HG03432 (cell line): ENCODE measurements at regions not wholly inside any gene's neighbourhood (a gene's known extent, or its start where the extent isn't known, plus 50 kb on each side); places are given as distances from the start of the nearest gene placed in this dataset.

Experiments used
- ATAC-seq: cut with Tn5 transposase; IDR thresholded peaks from one replicate; pipeline ENCODE4 v1.9.1; 2021; ENCODE audit warnings: mild to moderate bottlenecking, moderate library complexity; ENCODE audit not compliant: unreplicated experiment

GRCh38 chr2:62596061-62596921 is 90.3 kb upstream of the TMEM17 start:
- no peak for ATAC-seq

- no peak for ATAC-seq
Observed at GRCh38 chr2:62595474-62595873, 89.5 kb upstream of the TMEM17 start.

DNA sequence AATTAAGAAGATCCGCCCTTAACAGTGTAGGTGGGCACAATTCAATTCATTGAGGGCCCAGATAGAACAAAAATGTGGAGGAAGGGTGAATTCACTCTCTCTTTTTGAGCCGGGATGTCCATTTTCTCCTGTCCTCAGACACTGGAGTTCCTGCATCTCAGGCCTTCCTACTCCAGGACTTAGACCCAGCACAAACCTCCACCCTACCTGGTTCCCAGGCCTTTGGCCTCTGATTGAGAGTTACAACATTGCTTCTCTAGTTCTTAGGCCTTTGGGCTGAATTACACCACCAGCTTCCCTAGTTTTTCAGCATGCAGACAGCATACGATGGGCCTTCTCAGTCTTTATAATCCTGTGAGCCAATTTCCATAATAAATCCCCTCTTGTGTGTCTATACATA is 87.8 kb upstream of the TMEM17 start:
- ATAC-seq: no peak

DNA sequence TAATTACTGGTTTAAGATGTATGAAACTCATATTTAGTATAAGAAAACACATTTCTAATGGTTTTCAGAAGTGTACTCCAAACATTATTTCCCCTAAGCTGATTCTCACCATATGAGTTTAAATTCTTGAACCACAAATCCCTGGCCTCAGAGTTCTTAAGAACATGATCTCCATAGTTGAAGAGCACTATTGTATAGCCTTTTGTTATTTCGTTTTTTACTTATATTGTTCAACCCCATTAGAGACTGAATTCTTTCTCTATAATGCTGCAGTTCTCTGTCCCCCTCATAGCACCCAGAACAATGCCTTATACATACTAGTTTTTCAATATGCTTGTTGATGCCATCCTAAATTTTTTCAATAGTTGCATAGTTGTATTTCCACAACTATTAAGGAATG is 85.5 kb upstream of the TMEM17 start:
- no peak for ATAC-seq

DNA sequence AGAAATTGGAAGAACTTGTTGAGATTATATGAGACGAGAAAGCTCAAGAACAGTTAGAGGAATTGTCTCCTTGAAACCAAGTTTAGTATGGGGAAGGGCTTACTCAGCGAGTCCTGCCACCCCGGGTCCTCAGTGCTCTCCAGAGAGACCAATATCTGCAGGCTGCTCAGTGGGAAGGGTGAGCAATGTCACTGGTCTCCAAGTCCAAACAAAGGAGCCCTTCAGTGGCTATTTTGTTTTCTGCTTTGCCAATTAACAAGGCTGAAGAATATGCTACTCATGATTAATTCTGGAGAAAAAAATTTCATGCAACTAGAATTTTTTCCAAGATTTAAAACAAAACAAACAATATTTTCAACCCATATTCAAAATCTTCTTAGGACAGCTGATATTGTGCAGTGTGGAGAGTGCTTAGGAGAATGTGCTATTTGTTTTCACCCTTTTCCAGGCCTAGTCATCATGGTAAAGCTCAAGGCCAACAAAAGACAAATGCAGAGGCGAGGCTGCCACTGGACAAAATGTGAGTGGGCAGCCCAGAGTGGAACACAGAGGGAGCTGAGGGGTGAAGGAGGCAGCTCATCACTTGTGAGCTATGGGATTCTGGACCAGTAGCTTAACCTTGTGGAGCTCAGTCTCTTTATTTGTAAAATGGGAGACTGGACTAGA is 83.8 kb upstream of the TMEM17 start:
- no peak for ATAC-seq

- no peak for ATAC-seq
Observed at GRCh38 chr2:62587592-62587991, 81.6 kb upstream of the TMEM17 start.

GRCh38 chr2:62586981-62587380 is 81.0 kb upstream of the TMEM17 start:
- peak; percentile 57 for ATAC-seq

DNA sequence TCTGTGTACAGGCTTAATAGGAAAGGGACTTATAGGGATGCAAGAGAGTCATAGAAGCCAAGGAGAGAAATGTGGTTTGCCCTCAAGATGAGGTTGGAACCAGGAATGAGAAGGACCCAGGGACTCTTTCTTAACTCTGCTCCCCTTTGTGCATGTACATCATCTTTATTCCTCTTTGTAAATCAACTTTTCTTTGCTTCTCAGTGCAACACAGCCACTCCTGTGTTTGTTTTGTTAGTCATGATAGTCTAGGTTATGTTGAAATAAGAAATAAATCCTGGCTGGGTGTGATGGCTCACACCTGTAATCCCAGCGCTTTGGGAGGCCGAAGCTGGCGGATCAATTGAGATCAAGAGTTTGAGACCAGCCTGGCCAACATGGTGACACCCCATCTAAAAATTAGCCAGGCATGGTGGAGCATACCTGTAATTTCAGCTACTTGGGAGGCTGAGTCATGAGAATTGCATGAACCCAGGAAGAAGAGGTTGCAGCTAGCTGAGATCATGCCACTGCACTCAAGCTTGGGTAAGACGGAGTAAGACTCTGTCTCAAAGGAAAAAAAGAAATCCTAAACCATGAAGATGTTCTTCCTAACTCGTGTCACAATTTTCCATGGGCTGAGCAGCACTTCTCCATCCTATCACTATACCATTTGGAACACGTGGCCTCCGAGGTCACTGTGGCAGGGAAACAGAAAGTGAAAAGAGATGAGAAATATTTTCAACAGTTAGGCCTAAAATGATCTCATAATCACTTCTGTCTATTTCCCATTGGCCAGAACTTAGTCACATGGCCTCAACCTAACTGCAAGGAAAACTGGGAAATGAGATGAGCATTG is 73.0 kb upstream of the TMEM17 start:
- no peak for ATAC-seq

DNA sequence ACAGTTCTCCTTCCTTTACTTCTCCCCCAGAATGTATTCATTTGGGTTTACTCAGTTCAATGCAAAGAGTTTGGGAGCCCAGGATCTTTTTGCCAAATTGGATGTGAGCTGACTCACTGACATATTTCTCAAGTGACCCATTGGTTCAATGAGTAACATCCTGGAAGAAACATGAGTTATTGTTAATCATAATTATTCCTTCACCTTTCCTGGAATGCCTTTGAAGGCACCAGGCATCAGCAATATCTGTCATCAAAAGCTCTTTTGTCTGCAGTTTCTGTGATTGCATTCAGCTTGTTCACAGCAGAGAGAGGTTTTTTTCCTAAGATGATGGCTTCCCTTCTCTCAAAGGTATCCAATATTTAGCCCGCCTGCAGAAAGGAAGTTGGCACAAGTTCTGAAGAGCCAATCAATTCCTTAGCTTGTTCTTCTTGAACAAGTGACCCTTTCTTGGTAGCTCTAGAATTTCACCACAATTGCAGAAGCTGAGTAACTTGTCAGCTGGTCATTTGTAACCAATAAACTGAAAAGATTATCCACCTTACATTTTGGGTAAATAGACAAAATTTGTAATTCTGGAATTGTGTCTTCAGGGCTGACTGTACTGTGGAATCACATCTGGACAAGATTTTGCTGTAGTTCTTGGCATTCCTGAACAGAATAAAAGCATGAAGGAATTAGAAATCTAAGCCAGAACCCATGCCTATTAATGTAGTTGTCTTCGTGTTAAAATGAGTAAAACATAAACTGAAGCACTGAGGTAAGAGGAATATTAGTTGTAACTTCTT is 72.2 kb upstream of the TMEM17 start:
- no peak for ATAC-seq

DNA sequence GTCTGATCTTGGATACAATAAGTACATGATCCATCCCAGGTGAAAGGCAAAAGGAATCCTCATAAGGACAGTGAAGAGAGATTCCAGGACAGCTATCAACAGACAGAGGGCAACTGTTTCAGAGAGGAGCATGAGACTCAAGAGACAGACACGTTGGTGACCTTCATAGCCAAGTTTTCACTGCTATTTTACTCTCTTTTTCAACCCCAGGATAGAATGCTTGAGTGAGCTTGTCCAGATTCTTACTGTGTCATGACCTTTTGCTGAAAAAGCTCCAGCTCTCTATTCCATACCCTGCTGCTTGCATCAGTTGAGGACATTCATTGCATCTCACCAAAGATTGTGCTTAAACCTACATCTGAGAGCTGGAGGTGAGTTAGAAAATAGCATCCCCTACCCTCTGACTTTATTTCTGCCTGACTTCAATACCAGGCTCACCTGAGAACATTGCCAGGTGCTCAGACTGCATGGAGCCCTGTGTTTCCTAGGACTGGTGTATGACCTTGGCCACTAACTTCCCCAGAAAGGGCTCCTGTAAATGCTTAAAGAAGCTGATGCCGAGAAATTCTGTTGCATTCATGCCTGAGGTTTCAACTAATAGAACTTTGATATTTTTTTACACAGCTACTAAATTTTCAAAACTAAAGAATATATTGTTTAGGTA is 70.4 kb upstream of the TMEM17 start:
- ATAC-seq: no peak

- no peak for ATAC-seq
Observed at GRCh38 chr2:62573936-62574335, 67.9 kb upstream of the TMEM17 start.

DNA sequence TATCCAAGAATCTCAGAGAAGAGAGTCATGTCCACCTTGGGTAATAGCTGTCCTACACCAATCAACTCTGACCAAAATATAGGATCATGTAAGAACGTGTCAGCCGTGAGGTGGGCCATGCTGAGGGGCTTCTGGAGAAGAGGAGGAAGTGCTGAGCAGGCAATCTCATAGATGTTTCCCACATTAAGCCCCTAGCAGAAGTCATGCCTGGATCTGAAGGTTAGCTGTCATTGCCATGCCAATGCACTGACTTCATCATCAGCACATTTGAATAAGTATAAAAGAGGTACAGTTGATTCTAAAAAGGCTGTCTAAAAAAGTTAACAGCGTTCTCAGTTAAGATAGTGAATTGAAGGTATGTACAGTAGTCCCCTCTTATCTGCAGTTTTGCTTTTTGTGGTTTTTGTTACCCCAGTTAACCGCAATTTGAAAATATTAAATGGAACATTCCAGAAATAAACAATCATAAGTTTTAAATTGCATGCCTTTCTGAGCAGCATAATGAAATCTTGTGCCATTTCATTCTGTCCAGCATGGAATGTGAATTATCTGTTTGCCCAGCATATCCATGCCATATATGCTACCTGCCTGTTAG is 67.2 kb upstream of the TMEM17 start:
- ATAC-seq: no peak

DNA sequence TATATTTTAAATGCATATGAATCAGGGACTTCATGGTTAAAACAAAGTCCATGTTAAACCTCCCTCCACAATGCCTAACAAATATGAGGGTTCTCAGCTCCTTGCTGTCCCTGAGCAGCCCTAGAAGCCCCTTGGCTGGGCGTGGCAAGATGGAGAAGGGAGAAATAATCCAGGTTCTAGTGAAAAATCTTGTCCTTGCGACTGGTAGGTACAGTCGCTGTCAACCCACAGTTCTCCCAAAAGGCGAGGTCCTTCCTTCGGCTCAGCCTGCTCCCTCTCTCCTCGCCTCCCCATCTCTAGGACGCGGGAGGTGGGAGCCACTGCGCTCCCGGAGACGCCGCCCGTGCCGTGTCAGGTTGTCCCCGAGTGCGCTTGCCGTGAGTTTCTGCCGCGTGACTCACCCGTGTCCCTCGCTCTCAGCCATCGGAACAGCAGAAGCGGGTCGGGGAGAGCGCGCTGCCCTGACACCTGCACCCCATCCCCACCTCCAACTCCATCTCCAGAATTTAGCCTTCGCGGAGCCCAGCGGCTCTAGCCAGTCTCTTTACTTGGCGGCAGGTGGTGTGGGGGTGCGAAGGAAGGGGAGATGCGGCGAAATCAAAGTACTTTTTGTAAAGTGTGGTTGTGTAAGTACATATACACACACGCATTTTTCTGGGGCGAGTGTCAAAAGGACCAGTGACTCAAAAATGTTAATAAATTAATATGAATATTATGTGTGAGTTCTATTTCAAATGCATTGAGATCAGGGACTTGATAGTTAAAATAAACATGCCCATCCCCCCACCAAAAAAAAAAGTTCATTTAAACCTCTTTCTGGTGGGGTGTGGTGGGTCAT is 65.1 kb upstream of the TMEM17 start:
- no peak for ATAC-seq

DNA sequence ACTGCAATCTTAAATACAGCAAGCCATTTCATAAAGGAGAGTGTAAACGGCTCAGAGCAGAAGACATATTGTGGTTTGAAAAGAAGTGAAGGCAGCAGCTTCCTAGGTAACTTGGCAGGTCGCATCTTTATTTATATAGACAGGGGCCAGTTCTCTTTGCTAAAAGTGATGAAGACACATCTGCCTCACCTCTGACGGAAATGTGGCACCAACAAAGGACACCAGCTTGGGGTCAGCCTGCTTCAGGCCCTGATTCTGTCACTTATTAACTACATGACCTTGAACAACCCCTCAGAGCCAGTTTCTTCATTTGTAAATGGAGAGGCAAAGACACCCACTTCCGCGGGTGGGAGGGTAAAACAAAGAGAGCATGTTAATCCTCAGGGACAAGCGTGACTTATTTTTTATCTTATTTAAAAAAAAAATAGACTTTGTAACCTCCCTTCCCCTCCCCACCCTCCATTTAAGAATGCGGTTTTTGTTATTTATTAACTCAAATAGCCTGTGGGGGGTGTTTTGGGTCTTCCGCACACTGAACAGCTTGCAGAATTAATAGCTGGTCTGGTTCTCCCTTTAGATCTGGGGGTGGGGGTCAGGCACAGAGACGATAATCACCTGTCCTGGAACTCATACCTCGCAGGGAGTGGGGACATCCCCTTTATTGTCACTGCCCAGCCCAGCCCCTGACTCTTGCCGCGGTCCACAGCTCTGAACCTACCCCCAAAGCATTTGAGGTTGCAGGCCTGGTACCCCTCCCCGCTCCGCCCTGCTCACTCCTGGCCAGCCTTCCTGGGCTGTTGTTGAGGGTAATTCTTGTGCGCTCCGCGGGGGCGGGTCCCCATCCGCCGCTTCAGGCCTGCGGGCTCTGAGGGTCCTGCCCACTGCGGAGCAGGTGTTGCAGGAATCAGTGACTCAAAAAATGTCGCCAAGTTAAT is 64.2 kb upstream of the TMEM17 start:
- ATAC-seq: no peak

DNA sequence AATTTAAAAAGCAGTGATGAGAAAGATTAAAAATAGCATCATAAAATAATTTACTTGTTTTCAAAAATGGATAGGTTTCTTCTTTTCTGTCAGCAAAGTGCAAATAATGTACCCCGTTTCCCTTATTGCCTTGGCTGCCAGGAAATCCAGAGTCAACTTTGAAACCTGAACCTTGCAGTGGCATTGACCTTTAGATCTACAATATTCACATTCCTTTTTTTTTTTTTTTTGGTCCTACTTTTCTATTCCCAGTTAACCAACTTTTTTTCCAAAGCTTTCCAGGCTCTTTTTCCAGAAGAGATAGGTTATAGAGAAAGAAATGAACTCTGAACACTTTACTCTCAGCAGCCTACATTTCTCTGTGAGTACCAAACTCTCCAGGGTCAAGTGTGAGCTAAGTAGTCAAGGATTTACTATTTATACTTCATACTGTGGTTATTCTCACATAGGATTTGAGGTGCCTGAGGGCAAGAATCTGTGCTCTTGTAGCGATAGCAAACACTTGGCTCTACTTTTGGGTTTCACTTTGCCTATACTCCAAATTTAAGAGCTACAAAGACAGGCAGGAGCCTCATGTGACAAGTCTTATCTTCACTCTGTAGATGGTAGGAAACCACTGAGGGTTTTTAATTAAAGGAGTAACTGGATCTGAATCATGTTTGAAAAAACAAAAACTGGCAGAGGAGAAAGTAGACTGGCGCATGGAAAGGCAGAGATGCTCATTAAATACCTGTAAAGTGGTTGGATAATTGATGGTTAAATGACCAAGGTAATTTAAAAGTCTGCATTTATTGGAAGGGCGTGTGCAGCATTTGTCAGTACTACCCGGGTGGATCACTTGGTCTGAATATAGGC is 63.2 kb upstream of the TMEM17 start:
- no peak for ATAC-seq

DNA sequence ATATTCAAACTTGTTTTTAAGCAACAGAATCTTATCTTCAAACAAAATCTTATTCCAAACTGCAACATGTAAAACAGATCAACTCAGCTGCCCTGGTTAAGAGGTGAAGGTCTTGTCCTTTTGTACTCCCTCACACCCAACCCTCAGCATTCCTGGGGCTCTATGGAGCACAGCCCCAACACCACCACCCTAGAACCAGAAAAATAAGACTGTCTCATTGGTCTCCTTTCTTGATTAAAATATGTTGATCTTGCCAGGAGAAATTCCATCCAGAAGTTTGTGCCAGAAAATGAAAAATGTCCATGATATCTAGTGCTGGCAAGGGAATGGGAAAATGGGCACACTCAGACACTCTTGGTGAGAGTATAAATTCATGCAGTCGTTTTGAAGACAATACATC is 62.1 kb upstream of the TMEM17 start:
- ATAC-seq: no peak

DNA sequence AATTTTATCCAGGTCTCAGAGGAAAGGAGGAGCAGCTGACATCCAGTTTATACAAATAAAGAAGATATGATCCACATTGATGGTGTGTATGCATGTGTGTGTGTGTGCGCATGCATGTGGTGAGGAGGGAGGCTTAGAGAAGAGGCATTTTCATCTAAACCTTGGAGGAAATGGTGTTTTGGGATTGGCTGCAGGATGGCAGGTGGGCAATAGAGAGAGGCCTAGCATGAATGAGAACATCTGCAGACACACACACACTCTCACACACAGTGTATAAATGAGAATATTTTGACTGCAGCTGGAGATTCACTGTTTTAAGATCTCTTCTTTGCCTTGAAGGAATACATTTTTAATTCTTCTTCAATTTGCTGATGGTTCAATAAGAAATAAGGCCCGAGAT is 61.7 kb upstream of the TMEM17 start:
- ATAC-seq: no peak
